GM10266 (cell line): ENCODE measurements at regions not wholly inside any gene's neighbourhood (a gene's known extent, or its start where the extent isn't known, plus 50 kb on each side); places are given as distances from the start of the nearest gene placed in this dataset.

Experiments used
- DNase-seq: peaks from one replicate; pipeline ENCODE4 v3.0.0; 2012; ENCODE audit errors: extremely low spot score
- CTCF ChIP-seq: IDR thresholded peaks from 2 replicates; pipeline ENCODE4 v1.5.1; 2012; ENCODE audit warnings: mild to moderate bottlenecking, low read depth; ENCODE audit not compliant: control insufficient read depth, insufficient read depth; ENCODE audit errors: missing control alignments

DNA sequence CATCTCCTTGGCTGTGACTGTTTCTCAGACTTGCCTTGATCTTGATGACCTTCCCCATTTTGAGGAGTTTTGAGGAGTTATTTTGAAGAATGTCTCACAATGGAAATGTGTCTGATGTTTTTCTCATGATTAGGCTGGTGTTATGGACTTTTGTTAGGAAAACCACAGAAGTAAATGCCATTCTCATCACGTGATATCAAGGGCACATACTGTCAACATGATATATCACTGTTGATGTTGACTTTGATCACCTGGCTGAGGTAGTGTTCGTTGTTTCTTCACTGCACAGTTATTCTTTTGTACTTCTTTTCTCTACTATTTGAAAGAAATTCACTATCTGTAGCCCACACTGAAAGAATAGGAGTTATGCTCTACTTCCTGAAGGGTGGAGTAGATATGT is 194.7 kb upstream of the MPHOSPH6 start:
- no peak for TF ChIP-seq CTCF
- DNase-seq, result no peak

DNA sequence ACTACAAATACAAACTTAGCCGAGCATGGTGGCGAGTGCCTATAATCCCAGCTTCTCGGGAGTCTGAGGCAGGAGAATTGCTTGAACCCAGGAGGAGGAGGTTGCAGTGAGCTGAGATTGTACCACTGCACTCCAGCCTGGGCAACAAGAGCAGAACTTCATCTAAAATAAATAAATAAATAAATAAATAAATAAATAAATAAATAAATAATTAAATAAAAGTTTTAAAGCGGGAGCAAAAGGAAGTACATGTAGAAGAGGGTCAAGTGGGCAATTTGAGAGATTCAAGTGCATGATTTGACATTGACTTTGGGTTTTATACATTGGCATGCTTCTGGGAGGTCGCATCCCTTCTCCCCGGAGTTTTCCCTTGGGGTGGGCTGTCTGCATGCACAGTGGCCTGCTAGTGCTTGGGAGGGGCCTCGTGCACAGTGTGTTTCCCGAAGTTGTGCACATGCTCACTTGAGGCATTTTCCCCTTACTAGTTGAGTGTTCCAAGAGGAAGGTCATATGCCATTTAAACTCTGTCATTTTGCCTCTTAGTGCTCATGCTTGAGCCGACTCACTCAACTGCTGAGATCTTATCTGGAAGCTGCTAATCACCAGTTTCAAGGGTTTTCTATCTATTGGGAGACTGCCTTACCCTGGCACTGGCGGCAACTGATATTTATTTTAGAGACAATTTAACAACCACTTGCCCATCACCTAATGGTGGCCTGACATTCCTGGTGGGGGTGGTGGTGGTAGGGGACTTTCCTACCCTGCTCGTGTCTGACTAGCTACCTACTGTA is 193.2 kb upstream of the MPHOSPH6 start:
- no peak for TF ChIP-seq CTCF
- no peak for DNase-seq

GRCh38 chr16:82361885-82362284 is 191.9 kb upstream of the MPHOSPH6 start:
- TF ChIP-seq CTCF, result no peak
- DNase-seq, result no peak

DNA sequence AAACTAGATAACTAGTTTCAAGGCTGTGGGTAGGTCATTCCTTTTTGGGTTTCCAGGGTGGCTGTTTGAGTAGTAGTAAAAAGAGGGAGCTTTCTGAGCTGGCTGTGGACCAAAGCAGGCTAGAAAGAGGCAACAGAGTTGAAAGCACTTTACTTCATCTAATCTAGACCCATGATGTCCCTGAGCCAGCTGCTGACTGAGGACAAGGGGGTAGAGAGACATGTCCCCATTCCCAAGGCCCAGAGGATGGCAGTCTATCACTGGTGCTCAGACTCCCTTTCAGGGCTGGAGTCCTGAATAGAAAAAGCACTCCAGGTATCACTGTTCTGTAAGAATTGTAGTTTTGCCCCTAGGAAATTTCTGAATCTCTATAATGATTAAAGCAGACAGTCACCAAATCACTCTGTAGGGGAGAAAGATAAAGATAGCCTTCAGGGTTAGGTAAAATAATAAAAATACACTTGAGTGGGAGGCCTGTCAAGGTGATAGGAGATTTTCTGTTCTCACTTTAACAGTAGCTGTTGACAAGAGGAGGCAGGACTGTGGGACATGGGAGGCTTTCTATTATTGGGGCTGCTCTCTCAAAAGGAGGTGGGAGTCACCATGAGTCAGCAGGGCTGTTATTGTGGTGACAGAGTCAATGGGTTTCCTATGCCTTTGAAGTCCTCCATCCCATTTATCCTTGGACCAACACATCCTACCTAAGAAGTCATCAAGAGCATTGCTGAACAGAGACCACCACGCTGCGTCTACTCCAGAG is 190.2 kb upstream of the MPHOSPH6 start:
- DNase-seq, result no peak
- no peak for TF ChIP-seq CTCF

DNA sequence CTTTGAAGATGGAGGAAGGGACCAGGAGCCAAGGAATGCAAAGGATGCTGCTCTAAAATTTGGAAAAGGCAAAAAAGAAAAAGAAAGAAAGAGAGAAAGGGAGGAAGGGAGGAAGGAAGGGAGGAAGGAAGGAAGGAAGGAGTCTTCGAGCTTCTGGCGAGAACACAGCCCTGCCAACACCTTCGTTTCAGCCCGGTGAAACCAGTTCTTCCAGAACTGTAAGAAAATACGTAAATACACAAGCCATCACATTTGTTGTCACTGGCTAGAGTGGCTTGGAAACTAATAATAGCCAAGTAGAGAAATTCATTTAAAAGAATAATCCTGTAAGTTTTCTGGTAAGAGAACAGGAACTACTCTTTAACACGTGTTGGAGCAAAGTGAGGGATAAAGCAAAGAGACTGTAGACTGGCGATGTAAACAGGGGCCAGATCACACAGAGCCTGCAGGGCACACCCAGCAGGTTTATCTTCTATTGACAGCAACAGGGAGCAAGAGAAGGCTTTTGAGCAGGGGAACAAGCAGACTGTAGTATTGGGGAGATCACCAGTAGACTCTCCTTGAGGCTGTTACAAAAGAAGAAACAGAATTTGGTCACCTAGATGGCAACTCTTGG is 188.7 kb upstream of the MPHOSPH6 start:
- DNase-seq, result no peak
- TF ChIP-seq CTCF, result no peak

DNA sequence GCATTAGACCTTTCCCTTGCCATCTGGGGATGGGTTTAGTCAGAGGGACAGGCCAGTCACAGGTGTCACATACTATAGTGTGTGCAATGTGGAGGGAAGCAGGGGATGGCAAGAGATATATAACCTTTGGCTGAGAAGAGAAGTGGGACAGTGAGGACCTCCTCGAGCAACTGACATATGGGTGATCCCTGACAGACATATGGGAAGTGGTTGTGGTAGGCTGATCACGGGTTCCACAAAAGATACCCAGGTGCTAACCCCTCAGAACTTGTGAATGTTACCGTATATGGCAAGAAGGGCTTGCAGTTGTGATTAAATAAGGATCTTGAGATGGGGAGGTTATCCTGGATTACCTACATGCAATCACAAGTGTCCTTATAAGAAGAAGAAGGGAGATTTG is 188.1 kb upstream of the MPHOSPH6 start:
- no peak for DNase-seq
- no peak for TF ChIP-seq CTCF
